SU-DHL-6 (cell line): ENCODE measurements at regions not wholly inside any gene's neighbourhood (a gene's known extent, or its start where the extent isn't known, plus 50 kb on each side); places are given as distances from the start of the nearest gene placed in this dataset.

Experiments used
- H2AFZ ChIP-seq: fragments of 200-600 bp; sonication (generic); 2 replicates; pipeline ENCODE4 v1.6.1; 2014; ENCODE audit warnings: low read depth, mild to moderate bottlenecking, moderate library complexity, mixed read lengths, antibody characterized with exemption, low read length; ENCODE audit not compliant: severe bottlenecking
- H3F3A ChIP-seq: fragments of 200-600 bp; shearing (Covaris generic); 2 replicates; pipeline ENCODE4 v1.6.0; 2016; ENCODE audit warnings: antibody characterized with exemption, mild to moderate bottlenecking; ENCODE audit not compliant: insufficient read depth
- H3K27ac ChIP-seq: fragments of 200-600 bp; sonication (generic); 2 replicates; pipeline ENCODE4 v1.5.1; 2016; ENCODE audit warnings: low read depth, mild to moderate bottlenecking, low read length, moderate library complexity, mixed read lengths
- H3K27me3 ChIP-seq: fragments of 200-600 bp; sonication (generic), shearing (Covaris generic); 2 replicates; pipeline ENCODE4 v1.6.0; 2014; ENCODE audit warnings: mild to moderate bottlenecking, low read length
- H3K36me3 ChIP-seq: fragments of 200-600 bp; sonication (generic); 2 replicates; pipeline ENCODE4 v1.6.1; 2014; ENCODE audit warnings: mild to moderate bottlenecking, low read length, mixed read lengths
- H3K4me2 ChIP-seq: fragments of 300-600, 200-600 bp; shearing (Covaris generic), sonication (generic); 2 replicates; pipeline ENCODE4 v1.6.0; 2014; ENCODE audit warnings: low read length, low read depth, mild to moderate bottlenecking; ENCODE audit not compliant: poor library complexity, severe bottlenecking
- H3K4me3 ChIP-seq: fragments of 200-600 bp; sonication (generic); 2 replicates; pipeline ENCODE4 v1.5.1; 2014; ENCODE audit warnings: antibody characterized with exemption, low read length, mild to moderate bottlenecking, mixed read lengths; ENCODE audit not compliant: insufficient read depth, poor library complexity, severe bottlenecking
- H3K79me2 ChIP-seq: fragments of 200-600 bp; sonication (generic); 2 replicates; pipeline ENCODE4 v1.6.1; 2014; ENCODE audit warnings: mild to moderate bottlenecking, low read length, moderate library complexity; ENCODE audit not compliant: insufficient read depth
- H3K9ac ChIP-seq: fragments of 200-600 bp; sonication (generic); 2 replicates; pipeline ENCODE4 v1.7.0; 2014; ENCODE audit warnings: mild to moderate bottlenecking, low read length
- H3K9me2 ChIP-seq: fragments of 200-600 bp; sonication (generic); replicated peaks from 2 replicates; pipeline ENCODE4 v1.6.1; 2014; ENCODE audit warnings: low read length; ENCODE audit not compliant: insufficient read depth
- H3K9me3 ChIP-seq: fragments of 200-600 bp; sonication (generic); 2 replicates; pipeline ENCODE4 v1.6.1; 2014; ENCODE audit warnings: low read length, mixed read lengths; ENCODE audit not compliant: insufficient read depth
- H4K20me1 ChIP-seq: fragments of 200-600 bp; sonication (generic); 2 replicates; pipeline ENCODE4 v1.6.1; 2014; ENCODE audit warnings: low read depth, mild to moderate bottlenecking, antibody characterized with exemption, low read length, moderate library complexity, mixed read lengths
- EZH2phosphoT487 ChIP-seq: fragments of 200-600 bp; sonication (generic), shearing (Covaris generic); conservative IDR thresholded peaks from 2 replicates; pipeline ENCODE4 v1.6.1; 2018; ENCODE audit warnings: mild to moderate bottlenecking, antibody characterized with exemption, low read length, moderate library complexity, mixed read lengths
- TF ChIP-seq, protein P1 (sequence below): fragments of 200-600 bp; sonication (generic); IDR thresholded peaks from one replicate; pipeline ENCODE4 v1.5.1; 2017; ENCODE audit warnings: antibody characterized with exemption, mild to moderate bottlenecking, low read length, moderate library complexity; ENCODE audit not compliant: insufficient read depth, poor library complexity, severe bottlenecking

- Histone ChIP-seq H3K9me3 (no peaks in the 10 kb centered on the region), H3K4me2 (no peak overlapping the region), H3K27me3 (no peaks in the 10 kb centered on the region), H3K79me2 (no peaks in the 10 kb centered on the region), H3K4me3 (no peak overlapping the region), H3F3A (no peaks in the 10 kb centered on the region), H3K36me3 (no peaks in the 10 kb centered on the region), H3K9ac (no peak overlapping the region), H4K20me1 (no peaks in the 10 kb centered on the region), H3K9me2 (no peaks in the 10 kb centered on the region), H3K27ac (no peak overlapping the region), H2AFZ (no peak overlapping the region)
- TF ChIP-seq, protein P1, sequence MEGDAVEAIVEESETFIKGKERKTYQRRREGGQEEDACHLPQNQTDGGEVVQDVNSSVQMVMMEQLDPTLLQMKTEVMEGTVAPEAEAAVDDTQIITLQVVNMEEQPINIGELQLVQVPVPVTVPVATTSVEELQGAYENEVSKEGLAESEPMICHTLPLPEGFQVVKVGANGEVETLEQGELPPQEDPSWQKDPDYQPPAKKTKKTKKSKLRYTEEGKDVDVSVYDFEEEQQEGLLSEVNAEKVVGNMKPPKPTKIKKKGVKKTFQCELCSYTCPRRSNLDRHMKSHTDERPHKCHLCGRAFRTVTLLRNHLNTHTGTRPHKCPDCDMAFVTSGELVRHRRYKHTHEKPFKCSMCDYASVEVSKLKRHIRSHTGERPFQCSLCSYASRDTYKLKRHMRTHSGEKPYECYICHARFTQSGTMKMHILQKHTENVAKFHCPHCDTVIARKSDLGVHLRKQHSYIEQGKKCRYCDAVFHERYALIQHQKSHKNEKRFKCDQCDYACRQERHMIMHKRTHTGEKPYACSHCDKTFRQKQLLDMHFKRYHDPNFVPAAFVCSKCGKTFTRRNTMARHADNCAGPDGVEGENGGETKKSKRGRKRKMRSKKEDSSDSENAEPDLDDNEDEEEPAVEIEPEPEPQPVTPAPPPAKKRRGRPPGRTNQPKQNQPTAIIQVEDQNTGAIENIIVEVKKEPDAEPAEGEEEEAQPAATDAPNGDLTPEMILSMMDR, result no peak
- no peak for TF ChIP-seq EZH2phosphoT487
These were observed 235.7 kb upstream of the TSHZ2 start for GRCh38 chr20:52736507-52736906.

- Histone ChIP-seq H3K4me2 (no peak overlapping the region), H3K79me2 (no peaks in the 10 kb centered on the region), H3K9me2 (no peaks in the 10 kb centered on the region), H3K36me3 (no peaks in the 10 kb centered on the region), H4K20me1 (no peaks in the 10 kb centered on the region), H3K4me3 (no peak overlapping the region), H3K27ac (no peak overlapping the region), H2AFZ (no peak overlapping the region), H3K9ac (no peak overlapping the region), H3F3A (no peaks in the 10 kb centered on the region), H3K9me3 (0 out of 2 replicates have a peak, but pooled peaks cover 3% of the 10 kb centered on the region), H3K27me3 (no peaks in the 10 kb centered on the region; the same call in 1 of the 2 replicates)
- no peak for TF ChIP-seq EZH2phosphoT487
- TF ChIP-seq, protein P1, result no peak
These were observed 241.1 kb upstream of the TSHZ2 start for GRCh38 chr20:52731093-52731492.

GRCh38 chr20:52727740-52728456 lies 244.3 kb upstream of the TSHZ2 start:
- H2AFZ ChIP-seq, result no peak overlapping the region
- H3F3A ChIP-seq, result no peaks in the 10 kb centered on the region
- no peak overlapping the region for H3K4me3 ChIP-seq
- H3K36me3 ChIP-seq, result no peaks in the 10 kb centered on the region
- H3K27me3 ChIP-seq, result no peaks in the 10 kb centered on the region; the same call in 1 of the 2 replicates
- H3K9ac ChIP-seq, result no peak overlapping the region
- H3K79me2 ChIP-seq, result no peaks in the 10 kb centered on the region
- no peaks in the 10 kb centered on the region for H3K9me2 ChIP-seq
- no peaks in the 10 kb centered on the region for H4K20me1 ChIP-seq
- 0 out of 2 replicates have a peak, but pooled peaks cover 3% of the 10 kb centered on the region for H3K9me3 ChIP-seq
- H3K4me2 ChIP-seq, result no peak overlapping the region
- H3K27ac ChIP-seq, result no peak overlapping the region
- TF ChIP-seq, protein P1, result no peak
- no peak for TF ChIP-seq EZH2phosphoT487
